ENCODE measurements at regions not wholly inside any gene's neighbourhood (a gene's known extent, or its start where the extent isn't known, plus 50 kb on each side); places are given as distances from the start of the nearest gene placed in this dataset.
"Not testable (repeated sequence)": the region's sequence is repeated elsewhere in the genome, so short reads cannot be mapped to it uniquely, and the experiment has no call there.

GRCh38 chr2:43149482-43150107 is 76.8 kb downstream of the ZFP36L2 start:
- no peak overlapping the region for H3K4me3 ChIP-seq (ENCODE audit: low read depth, low read length)
- TF ChIP-seq CTCF (IDR thresholded peaks at IDR 0.05; ENCODE audit: insufficient read depth, low read length) = no peak
- no peak for DNase-seq (ENCODE audit: low read depth)

GRCh38 chr2:43146083-43146482 is 80.3 kb downstream of the ZFP36L2 start:
- no peak for DNase-seq (ENCODE audit: low read depth)
- no peak for TF ChIP-seq CTCF (IDR thresholded peaks at IDR 0.05; ENCODE audit: insufficient read depth, low read length)
- H3K4me3 ChIP-seq (ENCODE audit: low read depth, low read length) = no peak overlapping the region

GRCh38 chr2:43144263-43144662 is 82.1 kb downstream of the ZFP36L2 start:
- no peak for DNase-seq (ENCODE audit: low read depth)
- no peak overlapping the region for H3K4me3 ChIP-seq (ENCODE audit: low read depth, low read length)
- TF ChIP-seq CTCF (IDR thresholded peaks at IDR 0.05; ENCODE audit: insufficient read depth, low read length) = no peak

GRCh38 chr2:43143756-43144155 is 82.7 kb downstream of the ZFP36L2 start:
- no peak for TF ChIP-seq CTCF (IDR thresholded peaks at IDR 0.05; ENCODE audit: insufficient read depth, low read length)
- H3K4me3 ChIP-seq (ENCODE audit: low read depth, low read length) = no peak overlapping the region
- DNase-seq (ENCODE audit: low read depth) = no peak

- no peak for TF ChIP-seq CTCF (IDR thresholded peaks at IDR 0.05; ENCODE audit: insufficient read depth, low read length)
- H3K4me3 ChIP-seq (ENCODE audit: low read depth, low read length) = no peak overlapping the region
- DNase-seq (ENCODE audit: low read depth) = no peak
These were observed 83.4 kb downstream of the ZFP36L2 start for GRCh38 chr2:43142921-43143438.

- not testable (repeated sequence) for DNase-seq (ENCODE audit: low read depth); H3K4me3 ChIP-seq (ENCODE audit: low read depth, low read length)
These were observed 84.7 kb downstream of the ZFP36L2 start for GRCh38 chr2:43141636-43142151.

GRCh38 chr2:43139996-43140621 is 86.3 kb downstream of the ZFP36L2 start:
- no peak for TF ChIP-seq CTCF (IDR thresholded peaks at IDR 0.05; ENCODE audit: insufficient read depth, low read length)
- DNase-seq (ENCODE audit: low read depth) = no peak

More at GRCh38 chr2:43139996-43140621, 86.3 kb downstream of the ZFP36L2 start:
- H3K4me3 ChIP-seq (ENCODE audit: low read depth, low read length) = no peak overlapping the region

All from fibroblast of the aortic adventitia (primary cell).